ENCODE measurements at regions not wholly inside any gene's neighbourhood (a gene's known extent, or its start where the extent isn't known, plus 50 kb on each side); places are given as distances from the start of the nearest gene placed in this dataset.
A peak's percentile ranks its signal among the peaks of the same experiment; 100 is the strongest.

GRCh38 chr5:148910686-148911361, 84.4 kb downstream of the ADRB2 start:
- Histone ChIP-seq H2AK5ac (ENCODE audit: insufficient read length, low read length) (no peak overlapping the region), H2BK12ac (ENCODE audit: insufficient read length, low read depth, low read length) (no peak overlapping the region), H4K91ac (ENCODE audit: insufficient read length, low read depth, low read length) (no peak overlapping the region), H3K18ac (ENCODE audit: insufficient read length, low read depth, low read length) (no peak overlapping the region), H3K14ac (ENCODE audit: insufficient read depth, low read length) (no peak overlapping the region), H4K5ac (ENCODE audit: insufficient read length, low read depth, low read length) (no peak overlapping the region), H2BK15ac (ENCODE audit: low read depth, low read length) (no peak overlapping the region), H3K27me3 (ENCODE audit: insufficient read depth, low read length) (no peaks in the 10 kb centered on the region), H3K27ac (ENCODE audit: insufficient read length, low read depth, low read length) (no peak overlapping the region), H3T11ph (ENCODE audit: low read length) (no peak overlapping the region), H2BK5ac (ENCODE audit: insufficient read length, low read length) (no peak overlapping the region), H3K56ac (ENCODE audit: insufficient read length, low read depth, low read length) (no peak overlapping the region), H3K23me2 (ENCODE audit: insufficient read length, low read depth, low read length, poor library complexity, severe bottlenecking) (no peaks in the 10 kb centered on the region), H3K4me1 (ENCODE audit: insufficient read depth, low read length) (peaks cover 10% of the 10 kb centered on the region; the same call in 1 of the 2 replicates), H3K79me2 (ENCODE audit: insufficient read depth, low read length) (no peaks in the 10 kb centered on the region), H3K9me3 (ENCODE audit: control insufficient read depth, low read depth, low read length) (no peaks in the 10 kb centered on the region), H4K20me1 (ENCODE audit: control insufficient read depth, insufficient read depth, insufficient read length) (no peaks in the 10 kb centered on the region), H2BK20ac (ENCODE audit: low read depth, low read length, poor library complexity, severe bottlenecking) (no peak overlapping the region), H4K8ac (replicated peaks; ENCODE audit: insufficient read length, low read depth, low read length) (no peak overlapping the region), H2BK120ac (ENCODE audit: low read depth, low read length, poor library complexity, severe bottlenecking) (no peak overlapping the region), H2AFZ (ENCODE audit: low read length) (no peak overlapping the region), H3K4me2 (ENCODE audit: insufficient read depth, insufficient read length, low read length) (no peak overlapping the region), H3K4ac (ENCODE audit: low read depth, low read length) (no peak overlapping the region), H3K9ac (ENCODE audit: extremely low read depth, insufficient read length, low read length) (no peak overlapping the region), H3K23ac (ENCODE audit: insufficient read length, low read depth, low read length) (no peak overlapping the region), H3K79me1 (ENCODE audit: insufficient read depth, low read depth, low read length, poor library complexity, severe bottlenecking) (no peaks in the 10 kb centered on the region)
- no peak for TF ChIP-seq CTCF (conservative IDR thresholded peaks at IDR 0.05)
- DNase-seq: no peak
- H3K36me3 Mint-ChIP-seq (ENCODE audit: insufficient read depth in 1 of 3, low read depth in 3 of 3): no peaks in the 10 kb centered on the region
- no peak overlapping the region for H3K4me3 Mint-ChIP-seq
- H3K27me3 Mint-ChIP-seq (ENCODE audit: low read depth): no peaks in the 10 kb centered on the region; the same call in 1 of the 2 replicates
- H3K27ac Mint-ChIP-seq: peak overlapping the region in 2 of 3 experiments; percentile 30 to 78; a peak in 3 of 7 replicates
- H3K9me3 Mint-ChIP-seq: no peaks in the 10 kb centered on the region
- no CpG with 5 or more reads among the region's 8 CpGs for WGBS (ENCODE audit: extremely low coverage, insufficient read length, low lambda C conversion rate)
- peaks cover 35 to 38% of the 10 kb centered on the region in 2 experiments for H3K4me1 Mint-ChIP-seq
